HepG2 (cell line): ENCODE measurements at regions not wholly inside any gene's neighbourhood (a gene's known extent, or its start where the extent isn't known, plus 50 kb on each side); places are given as distances from the start of the nearest gene placed in this dataset.

Experiments used
- ATAC-seq: fragments of 200-7000 bp; cut with Tn5 transposase; 3 replicates; pipeline ENCODE4 v1.9.1; 2020; ENCODE audit warnings: mild to moderate bottlenecking, moderate library complexity
- BruUV-seq: library from RNA; stranded (reverse); fragments of 400-500 nt; replicated peaks from 2 replicates; lab custom pipeline; 2021; lab: Mats Ljungman, UMichigan
- CTCF ChIA-PET: fragments of 300-600 bp; formaldehyde crosslinking; extraction: SDS; loops from one replicate; lab custom pipeline; 2021; ENCODE audit warnings: low total read pairs, inconsistent platforms, low intra/inter-chr PET ratio; lab: Yijun Ruan, JAX
- POLR2A ChIA-PET: fragments of 350-600 bp; sonication (Branson Sonifier 250); formaldehyde crosslinking; loops from one replicate; lab custom pipeline; 2020; ENCODE audit warnings: antibody characterized with exemption, inconsistent platforms; lab: Yijun Ruan, JAX
- DNase-seq: peaks from one replicate; pipeline ENCODE4 v3.0.0-alpha.2; 2015; ENCODE audit warnings: low spot score
- FAIRE-seq: peaks from 3 replicates; lab custom pipeline; 2011; peaks lifted over from hg19 to GRCh38; lab: Jason Lieb, UNC
- H2AFZ ChIP-seq: one replicate; pipeline ENCODE4 v1.6.1; 2011; ENCODE audit warnings: low read length, inconsistent platforms
- H3K27ac ChIP-seq: fragments of 300-600 bp; 3 replicates; pipeline ENCODE4 v1.8.0; 2011; ENCODE audit warnings: mixed run types, mild to moderate bottlenecking, mixed read lengths, low read length, inconsistent platforms; ENCODE audit not compliant: insufficient read depth; ENCODE audit errors: extremely low read length
- H3K27me3 ChIP-seq, 2 experiments: fragments of 200-600 bp in 1 of 2; 2 replicates in 1 of 2; 3 replicates in 1 of 2; pipeline versions ENCODE4 v1.6.0 to v1.8.0; 2011; ENCODE audit warnings: low read length in 2 of 2, mild to moderate bottlenecking in 2 of 2, moderate library complexity in 2 of 2, inconsistent platforms in 1 of 2; ENCODE audit not compliant: insufficient read depth in 2 of 2, control insufficient read depth in 1 of 2
- H3K36me3 ChIP-seq, 2 experiments: fragments of 200-600 bp in 1 of 2; replicated peaks in 1 of 2; 2 replicates in 1 of 2; 3 replicates in 1 of 2; pipeline versions ENCODE4 v1.5.1 to v1.8.0; 2011; ENCODE audit warnings: low read length in 2 of 2, inconsistent platforms in 1 of 2; ENCODE audit not compliant: insufficient read depth in 2 of 2, control insufficient read depth in 1 of 2
- H3K4me1 ChIP-seq: 2 replicates; pipeline ENCODE4 v1.5.1; 2012; ENCODE audit warnings: low read length, inconsistent platforms; ENCODE audit not compliant: insufficient read depth
- H3K4me2 ChIP-seq: 2 replicates; pipeline ENCODE4 v1.6.0; 2011; ENCODE audit warnings: low read depth, low read length, inconsistent platforms
- H3K4me3 ChIP-seq, 3 experiments: fragments of 200-600 bp in 1 of 3; sonication (generic), shearing (Covaris generic) in 1 of 3; replicated peaks in 1 of 3; 2 replicates each; pipeline ENCODE4 v1.5.1; 2011 to 2016; ENCODE audit warnings: low read length in 3 of 3, inconsistent platforms in 2 of 3, low read depth in 2 of 3, mild to moderate bottlenecking in 2 of 3, control low read depth in 1 of 3, mixed read lengths in 1 of 3; ENCODE audit not compliant: insufficient read depth in 1 of 3
- H3K79me2 ChIP-seq: one replicate; pipeline ENCODE4 v1.6.1; 2011; ENCODE audit warnings: low read length, inconsistent platforms; ENCODE audit not compliant: insufficient read depth
- H3K9ac ChIP-seq: 2 replicates; pipeline ENCODE4 v1.6.0; 2011; ENCODE audit warnings: mild to moderate bottlenecking, low read depth, low read length, inconsistent platforms; ENCODE audit not compliant: insufficient read depth
- H3K9me3 ChIP-seq: 2 replicates; pipeline ENCODE4 v1.5.1; 2012; ENCODE audit warnings: mild to moderate bottlenecking, low read length
- H4K20me1 ChIP-seq: 2 replicates; pipeline ENCODE4 v1.6.0; 2011; ENCODE audit warnings: inconsistent platforms, mild to moderate bottlenecking, low read length, moderate library complexity; ENCODE audit not compliant: insufficient read depth
- BCL6 ChIP-seq: IDR thresholded peaks from 2 replicates; pipeline ENCODE4 v1.6.1; 2016; ENCODE audit warnings: missing genetic modification reagents, missing compliant biosample characterization
- CEBPG ChIP-seq: IDR thresholded peaks from 2 replicates; pipeline ENCODE4 v1.6.1; 2016
- HMG20A ChIP-seq: IDR thresholded peaks from 2 replicates; pipeline ENCODE4 v1.6.1; 2016; ENCODE audit warnings: borderline replicate concordance
- MTA3 ChIP-seq: sonication (generic); formaldehyde crosslinking; IDR thresholded peaks from 2 replicates; pipeline ENCODE4 v1.4.0; 2020; ENCODE audit warnings: missing genetic modification reagents
- SRF ChIP-seq: IDR thresholded peaks from 2 replicates; pipeline ENCODE4 v1.6.1; 2011; ENCODE audit warnings: mild to moderate bottlenecking, low read depth, low read length, moderate library complexity
- WGBS: methylation state at CpG from one replicate; pipeline ENCODE4 v1.1.6; 2017; ENCODE audit warnings: low lambda C conversion rate; 5-methylcytosine and 5-hydroxymethylcytosine counted together
- in situ Hi-C: cut with HindIII; loops from 2 replicates; pipeline ENCODE4 v1.10.0; 2017; ENCODE audit warnings: low pct_unique_long_range_greater_than_20kb; ENCODE audit not compliant: extremely low pct_ligation_motif_present
- intact Hi-C: fragments of 100-400 bp; cut with micrococcal nuclease; formaldehyde crosslinking; loops from one replicate; pipeline ENCODE4 v1.10.0; 2022; ENCODE audit not compliant: unreplicated experiment
- TF ChIP-seq, protein P1 (sequence below): IDR thresholded peaks from 2 replicates; pipeline ENCODE4 v1.6.1; 2012; ENCODE audit warnings: low read length, improper control_type of control experiment
- TF ChIP-seq, protein P2 (sequence below): sonication (generic); IDR thresholded peaks from 2 replicates; pipeline ENCODE4 v1.6.1; 2016; ENCODE audit warnings: low read depth, borderline replicate concordance

DNA sequence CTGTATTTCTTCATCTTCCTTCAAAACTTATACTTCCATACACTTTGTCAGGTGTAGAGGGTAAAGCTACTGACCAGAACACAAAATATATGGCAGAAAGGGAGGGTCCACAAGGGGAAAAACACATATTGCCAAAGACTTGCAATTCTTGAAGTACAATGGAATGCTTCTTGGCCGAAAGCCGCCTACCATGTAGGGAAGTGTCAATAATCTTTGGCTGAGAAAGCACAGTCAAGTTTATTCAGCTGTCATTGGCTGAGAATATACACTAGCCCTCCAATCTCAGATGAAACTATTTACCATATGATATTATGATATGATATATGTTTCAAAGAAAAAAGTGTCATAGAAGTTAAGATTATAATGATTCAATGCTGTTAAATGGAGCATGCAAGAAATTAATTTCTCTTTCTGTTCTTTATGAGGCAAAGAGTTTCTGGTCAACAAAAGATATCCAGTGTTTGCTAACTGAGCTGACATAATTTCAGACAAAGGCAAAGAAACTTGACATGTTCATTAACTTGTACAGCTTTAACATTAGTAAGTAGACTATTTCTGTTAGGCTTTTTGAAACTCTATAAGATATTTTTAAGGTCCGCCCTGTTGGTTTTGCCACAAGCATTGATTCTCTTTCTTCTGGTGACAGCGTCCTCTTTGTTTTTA, 89.0 kb upstream of the LPP start:
- BruUV-seq = no TSS peak
- Histone ChIP-seq H4K20me1 (no peaks in the 10 kb centered on the region), H3K27ac (no peak overlapping the region), H2AFZ (no peak overlapping the region), H3K4me3 (no peak overlapping the region), H3K9ac (no peak overlapping the region), H3K9me3 (no peaks in the 10 kb centered on the region), H3K79me2 (no peaks in the 10 kb centered on the region), H3K4me1 (peaks cover 48% of the 10 kb centered on the region), H3K4me2 (no peak overlapping the region; the same call in 1 of the 2 replicates), H3K27me3 (0 out of 5 replicates have a peak, but pooled peaks cover 0 to 2% of the 10 kb centered on the region in 2 experiments), H3K36me3 (no peaks in the 10 kb centered on the region)
- ATAC-seq (peak; percentile 25; the same call in 1 of the 3 replicates), FAIRE-seq (peak; percentile 61), DNase-seq (peak; percentile 57)
- whole genome bisulfite sequencing = 35% methylated on average over 4 of the region's 4 CpGs
- intact Hi-C loops = no loop called here
- CTCF ChIA-PET = no interaction called here
- in situ Hi-C loops = no loop called here
- POLR2A ChIA-PET = interaction anchor here (1.2 to 1.5 kb wide), 3 partner anchors 13 to 319 kb away, joined by 3 to 6 read pairs (median 5); partner anchors contain the start of gene BCL6
- peak; percentile 73; the same call in 1 of the 2 replicates for TF ChIP-seq SRF
- no peak for TF ChIP-seq MTA3 (CRISPR knock-in tag)
- TF ChIP-seq, protein P1, sequence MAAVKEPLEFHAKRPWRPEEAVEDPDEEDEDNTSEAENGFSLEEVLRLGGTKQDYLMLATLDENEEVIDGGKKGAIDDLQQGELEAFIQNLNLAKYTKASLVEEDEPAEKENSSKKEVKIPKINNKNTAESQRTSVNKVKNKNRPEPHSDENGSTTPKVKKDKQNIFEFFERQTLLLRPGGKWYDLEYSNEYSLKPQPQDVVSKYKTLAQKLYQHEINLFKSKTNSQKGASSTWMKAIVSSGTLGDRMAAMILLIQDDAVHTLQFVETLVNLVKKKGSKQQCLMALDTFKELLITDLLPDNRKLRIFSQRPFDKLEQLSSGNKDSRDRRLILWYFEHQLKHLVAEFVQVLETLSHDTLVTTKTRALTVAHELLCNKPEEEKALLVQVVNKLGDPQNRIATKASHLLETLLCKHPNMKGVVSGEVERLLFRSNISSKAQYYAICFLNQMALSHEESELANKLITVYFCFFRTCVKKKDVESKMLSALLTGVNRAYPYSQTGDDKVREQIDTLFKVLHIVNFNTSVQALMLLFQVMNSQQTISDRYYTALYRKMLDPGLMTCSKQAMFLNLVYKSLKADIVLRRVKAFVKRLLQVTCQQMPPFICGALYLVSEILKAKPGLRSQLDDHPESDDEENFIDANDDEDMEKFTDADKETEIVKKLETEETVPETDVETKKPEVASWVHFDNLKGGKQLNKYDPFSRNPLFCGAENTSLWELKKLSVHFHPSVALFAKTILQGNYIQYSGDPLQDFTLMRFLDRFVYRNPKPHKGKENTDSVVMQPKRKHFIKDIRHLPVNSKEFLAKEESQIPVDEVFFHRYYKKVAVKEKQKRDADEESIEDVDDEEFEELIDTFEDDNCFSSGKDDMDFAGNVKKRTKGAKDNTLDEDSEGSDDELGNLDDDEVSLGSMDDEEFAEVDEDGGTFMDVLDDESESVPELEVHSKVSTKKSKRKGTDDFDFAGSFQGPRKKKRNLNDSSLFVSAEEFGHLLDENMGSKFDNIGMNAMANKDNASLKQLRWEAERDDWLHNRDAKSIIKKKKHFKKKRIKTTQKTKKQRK = no peak
- TF ChIP-seq BCL6 (CRISPR knock-in tag) = peak; percentile 48; the same call in 1 of the 2 replicates
- TF ChIP-seq, protein P2, sequence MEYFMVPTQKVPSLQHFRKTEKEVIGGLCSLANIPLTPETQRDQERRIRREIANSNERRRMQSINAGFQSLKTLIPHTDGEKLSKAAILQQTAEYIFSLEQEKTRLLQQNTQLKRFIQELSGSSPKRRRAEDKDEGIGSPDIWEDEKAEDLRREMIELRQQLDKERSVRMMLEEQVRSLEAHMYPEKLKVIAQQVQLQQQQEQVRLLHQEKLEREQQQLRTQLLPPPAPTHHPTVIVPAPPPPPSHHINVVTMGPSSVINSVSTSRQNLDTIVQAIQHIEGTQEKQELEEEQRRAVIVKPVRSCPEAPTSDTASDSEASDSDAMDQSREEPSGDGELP = 0 out of 2 replicates have a peak, but pooled peaks have one; percentile 13
- TF ChIP-seq HMG20A = peak; percentile 10; the same call in 1 of the 2 replicates
- peak; percentile 15; the same call in 1 of the 2 replicates for TF ChIP-seq CEBPG (CRISPR knock-in tag)
